ENCODE measurements at regions not wholly inside any gene's neighbourhood (a gene's known extent, or its start where the extent isn't known, plus 50 kb on each side); places are given as distances from the start of the nearest gene placed in this dataset.

- DNase-seq, result no peak
- Histone ChIP-seq H3K9me3 (replicated peaks; ENCODE audit: control insufficient read depth, low read depth, low read length) (peaks cover 1% of the 10 kb centered on the region), H3K36me3 (ENCODE audit: control insufficient read depth, insufficient read depth, low read length) (no peaks in the 10 kb centered on the region), H3K4me1 (ENCODE audit: control insufficient read depth, insufficient read depth, low read length) (no peaks in the 10 kb centered on the region), H3K27me3 (ENCODE audit: control insufficient read depth, insufficient read depth, low read length) (no peaks in the 10 kb centered on the region), H3K4me3 (ENCODE audit: low read length) (no peak overlapping the region), H3K27ac (ENCODE audit: low read length) (no peak overlapping the region)
These were observed 149.8 kb downstream of the SPCS3 start for GRCh38 chr4:176469546-176469945.

GRCh38 chr4:176470671-176471070 lies 150.9 kb downstream of the SPCS3 start:
- Histone ChIP-seq H3K27me3 (ENCODE audit: control insufficient read depth, insufficient read depth, low read length) (no peaks in the 10 kb centered on the region), H3K4me1 (ENCODE audit: control insufficient read depth, insufficient read depth, low read length) (no peaks in the 10 kb centered on the region), H3K4me3 (ENCODE audit: low read length) (no peak overlapping the region), H3K27ac (ENCODE audit: low read length) (no peak overlapping the region), H3K9me3 (replicated peaks; ENCODE audit: control insufficient read depth, low read depth, low read length) (peaks cover 4% of the 10 kb centered on the region), H3K36me3 (ENCODE audit: control insufficient read depth, insufficient read depth, low read length) (no peaks in the 10 kb centered on the region)
- 80% methylated on average over 1 of the region's 4 CpGs for WGBS (ENCODE audit: insufficient coverage)
- no peak for DNase-seq

GRCh38 chr4:176475067-176475466 lies 155.3 kb downstream of the SPCS3 start:
- no CpG with 5 or more reads among the region's 4 CpGs for WGBS (ENCODE audit: insufficient coverage)
- no peak for DNase-seq
- Histone ChIP-seq H3K9me3 (replicated peaks; ENCODE audit: control insufficient read depth, low read depth, low read length) (peaks cover 8% of the 10 kb centered on the region), H3K27me3 (ENCODE audit: control insufficient read depth, insufficient read depth, low read length) (no peaks in the 10 kb centered on the region), H3K27ac (ENCODE audit: low read length) (no peak overlapping the region), H3K4me1 (ENCODE audit: control insufficient read depth, insufficient read depth, low read length) (no peaks in the 10 kb centered on the region), H3K4me3 (ENCODE audit: low read length) (no peak overlapping the region), H3K36me3 (ENCODE audit: control insufficient read depth, insufficient read depth, low read length) (no peaks in the 10 kb centered on the region)

GRCh38 chr4:176478076-176478475 lies 158.3 kb downstream of the SPCS3 start:
- Histone ChIP-seq H3K4me3 (ENCODE audit: low read length) (no peak overlapping the region), H3K36me3 (ENCODE audit: control insufficient read depth, insufficient read depth, low read length) (no peaks in the 10 kb centered on the region), H3K9me3 (replicated peaks; ENCODE audit: control insufficient read depth, low read depth, low read length) (peaks cover 8% of the 10 kb centered on the region), H3K4me1 (ENCODE audit: control insufficient read depth, insufficient read depth, low read length) (no peaks in the 10 kb centered on the region), H3K27me3 (ENCODE audit: control insufficient read depth, insufficient read depth, low read length) (no peaks in the 10 kb centered on the region), H3K27ac (ENCODE audit: low read length) (no peak overlapping the region)
- WGBS (ENCODE audit: insufficient coverage), result 30% methylated on average over 2 of the region's 2 CpGs
- DNase-seq, result peak; percentile 7

GRCh38 chr4:176479767-176480166 lies 160.0 kb downstream of the SPCS3 start:
- H3K27me3 ChIP-seq (ENCODE audit: control insufficient read depth, insufficient read depth, low read length), result no peaks in the 10 kb centered on the region
- 90% methylated on average over 1 of the region's 1 CpG for WGBS (ENCODE audit: insufficient coverage)
- no peaks in the 10 kb centered on the region for H3K4me1 ChIP-seq (ENCODE audit: control insufficient read depth, insufficient read depth, low read length)
- no peaks in the 10 kb centered on the region for H3K36me3 ChIP-seq (ENCODE audit: control insufficient read depth, insufficient read depth, low read length)
- H3K4me3 ChIP-seq (ENCODE audit: low read length), result no peak overlapping the region
- peaks cover 7% of the 10 kb centered on the region for H3K9me3 ChIP-seq (replicated peaks; ENCODE audit: control insufficient read depth, low read depth, low read length)
- no peak for DNase-seq
- no peak overlapping the region for H3K27ac ChIP-seq (ENCODE audit: low read length)

- Histone ChIP-seq H3K36me3 (ENCODE audit: control insufficient read depth, insufficient read depth, low read length) (no peaks in the 10 kb centered on the region), H3K4me1 (ENCODE audit: control insufficient read depth, insufficient read depth, low read length) (no peaks in the 10 kb centered on the region), H3K27ac (ENCODE audit: low read length) (no peak overlapping the region), H3K27me3 (ENCODE audit: control insufficient read depth, insufficient read depth, low read length) (no peaks in the 10 kb centered on the region), H3K9me3 (replicated peaks; ENCODE audit: control insufficient read depth, low read depth, low read length) (no peaks in the 10 kb centered on the region), H3K4me3 (ENCODE audit: low read length) (no peak overlapping the region)
- no CpG with 5 or more reads among the region's 3 CpGs for WGBS (ENCODE audit: insufficient coverage)
- no peak for DNase-seq
These were observed 163.2 kb downstream of the SPCS3 start for GRCh38 chr4:176482972-176483371.

- H3K4me3 ChIP-seq (ENCODE audit: low read length), result no peak overlapping the region
- H3K36me3 ChIP-seq (ENCODE audit: control insufficient read depth, insufficient read depth, low read length), result no peaks in the 10 kb centered on the region
- no peak for DNase-seq
- 72% methylated on average over 4 of the region's 7 CpGs for WGBS (ENCODE audit: insufficient coverage)
- no peak overlapping the region for H3K27ac ChIP-seq (ENCODE audit: low read length)
- H3K9me3 ChIP-seq (replicated peaks; ENCODE audit: control insufficient read depth, low read depth, low read length), result no peaks in the 10 kb centered on the region
- no peaks in the 10 kb centered on the region for H3K27me3 ChIP-seq (ENCODE audit: control insufficient read depth, insufficient read depth, low read length)
- H3K4me1 ChIP-seq (ENCODE audit: control insufficient read depth, insufficient read depth, low read length), result no peaks in the 10 kb centered on the region
These were observed 164.7 kb downstream of the SPCS3 start for GRCh38 chr4:176484301-176484984.

GRCh38 chr4:176489001-176489400 lies 169.2 kb downstream of the SPCS3 start:
- H3K4me3 ChIP-seq (ENCODE audit: low read length), result no peak overlapping the region
- DNase-seq, result no peak
- H3K36me3 ChIP-seq (ENCODE audit: control insufficient read depth, insufficient read depth, low read length), result no peaks in the 10 kb centered on the region
- H3K4me1 ChIP-seq (ENCODE audit: control insufficient read depth, insufficient read depth, low read length), result no peaks in the 10 kb centered on the region
- H3K27me3 ChIP-seq (ENCODE audit: control insufficient read depth, insufficient read depth, low read length), result no peaks in the 10 kb centered on the region
- no CpG with 5 or more reads among the region's 2 CpGs for WGBS (ENCODE audit: insufficient coverage)
- H3K27ac ChIP-seq (ENCODE audit: low read length), result no peak overlapping the region
- no peaks in the 10 kb centered on the region for H3K9me3 ChIP-seq (replicated peaks; ENCODE audit: control insufficient read depth, low read depth, low read length)

- Histone ChIP-seq H3K36me3 (ENCODE audit: control insufficient read depth, insufficient read depth, low read length) (no peaks in the 10 kb centered on the region), H3K9me3 (replicated peaks; ENCODE audit: control insufficient read depth, low read depth, low read length) (no peaks in the 10 kb centered on the region), H3K4me1 (ENCODE audit: control insufficient read depth, insufficient read depth, low read length) (no peaks in the 10 kb centered on the region), H3K4me3 (ENCODE audit: low read length) (no peak overlapping the region), H3K27ac (ENCODE audit: low read length) (peak overlapping the region; percentile 59), H3K27me3 (ENCODE audit: control insufficient read depth, insufficient read depth, low read length) (no peaks in the 10 kb centered on the region)
- WGBS (ENCODE audit: insufficient coverage), result no CpG with 5 or more reads among the region's 2 CpGs
- DNase-seq, result peak; percentile 4
These were observed 173.0 kb downstream of the SPCS3 start for GRCh38 chr4:176492646-176493302.

- no peaks in the 10 kb centered on the region for H3K9me3 ChIP-seq (replicated peaks; ENCODE audit: control insufficient read depth, low read depth, low read length)
- no peaks in the 10 kb centered on the region for H3K4me1 ChIP-seq (ENCODE audit: control insufficient read depth, insufficient read depth, low read length)
- no peak overlapping the region for H3K4me3 ChIP-seq (ENCODE audit: low read length)
- H3K36me3 ChIP-seq (ENCODE audit: control insufficient read depth, insufficient read depth, low read length), result no peaks in the 10 kb centered on the region
- no peaks in the 10 kb centered on the region for H3K27me3 ChIP-seq (ENCODE audit: control insufficient read depth, insufficient read depth, low read length)
- no peak overlapping the region for H3K27ac ChIP-seq (ENCODE audit: low read length)
- DNase-seq, result no peak
- WGBS (ENCODE audit: insufficient coverage), result 87% methylated on average over 2 of the region's 4 CpGs
These were observed 179.0 kb downstream of the SPCS3 start for GRCh38 chr4:176498617-176499256.
